ENCODE measurements at regions not wholly inside any gene's neighbourhood (a gene's known extent, or its start where the extent isn't known, plus 50 kb on each side); places are given as distances from the start of the nearest gene placed in this dataset.

GRCh38 chr11:115873813-115874212 is 369.6 kb upstream of the CADM1 start:
- Histone ChIP-seq H3K9ac (ENCODE audit: insufficient read depth, low read length, poor library complexity, severe bottlenecking) (no peak overlapping the region), H4K20me1 (ENCODE audit: insufficient read depth, low read length) (no peaks in the 10 kb centered on the region), H3K27ac (ENCODE audit: low read depth in 1 of 2, low read length in 2 of 2) (peak overlapping the region in 1 of 2 donors; percentile 46), H3K27me3 (ENCODE audit: control insufficient read depth in 2 of 2, insufficient read depth in 2 of 2, low read length in 2 of 2) (no peaks in the 10 kb centered on the region), H2AFZ (ENCODE audit: insufficient read depth, low read depth, low read length, poor library complexity, severe bottlenecking) (no peak overlapping the region), H3K4me2 (replicated peaks; ENCODE audit: extremely low read depth, low read length, poor library complexity, severe bottlenecking) (peak overlapping the region; percentile 66), H3K36me3 (replicated peaks in 1 of 2; ENCODE audit: control insufficient read depth in 1 of 2, insufficient read depth in 2 of 2, low read length in 2 of 2) (no peaks in the 10 kb centered on the region), H3K4me1 (ENCODE audit: control insufficient read depth in 1 of 2, insufficient read depth in 2 of 2, low read length in 2 of 2) (peaks cover 47 to 50% of the 10 kb centered on the region in 2 donors), H3K79me2 (ENCODE audit: insufficient read depth, low read length) (no peaks in the 10 kb centered on the region), H3K4me3 (replicated peaks in 1 of 3; ENCODE audit: low read depth in 2 of 3, low read length in 3 of 3) (peak overlapping the region in 1 of 3 experiments; percentile 47), H3K9me3 (replicated peaks in 1 of 2; ENCODE audit: control insufficient read depth in 1 of 2, insufficient read depth in 1 of 2, low read length in 2 of 2) (no peaks in the 10 kb centered on the region)
- no peak for TF ChIP-seq CTCF (IDR thresholded peaks at IDR 0.05)
- H3K27me3 Mint-ChIP-seq (ENCODE audit: low read depth in 3 of 3), result peaks cover 7 to 15% (median 11%) of the 10 kb centered on the region in 3 donors
- intact Hi-C loops (cut with micrococcal nuclease), result loop anchor here in 1 of 2 donors (5.0 kb wide), 1 partner anchor 53 kb away; no protein-coding TSS in a partner anchor
- H3K27ac Mint-ChIP-seq, result peak overlapping the region in 3 of 7 donors; percentile 14 to 55 (median 15)
- peaks cover 0 to 6% (median 3%) of the 10 kb centered on the region in 7 donors for H3K9me3 Mint-ChIP-seq
- H3K4me1 Mint-ChIP-seq, result peaks cover 45% of the 10 kb centered on the region
- peak overlapping the region in 1 of 2 donors; percentile 73 for H3K4me3 Mint-ChIP-seq
- WGBS (ENCODE audit: insufficient coverage), result 14% methylated on average over 1 of the region's 5 CpGs
- H3K36me3 Mint-ChIP-seq, result no peaks in the 10 kb centered on the region
- DNase-seq, result peak; percentile 19 to 37 (median 32)

GRCh38 chr11:115872416-115872815 is 368.2 kb upstream of the CADM1 start:
- Mint-ChIP-seq H3K27me3 (ENCODE audit: low read depth in 3 of 3) (peaks cover 8 to 15% (median 11%) of the 10 kb centered on the region in 3 donors), H3K4me1 (peaks cover 45% of the 10 kb centered on the region), H3K9me3 (peaks cover 0 to 2% (median 0%) of the 10 kb centered on the region in 7 donors), H3K27ac (peak overlapping the region in 6 of 7 donors; percentile 26 to 82 (median 54)), H3K36me3 (no peaks in the 10 kb centered on the region), H3K4me3 (peak overlapping the region in 1 of 2 donors; percentile 86)
- Histone ChIP-seq H4K20me1 (ENCODE audit: insufficient read depth, low read length) (no peaks in the 10 kb centered on the region), H3K4me2 (replicated peaks; ENCODE audit: extremely low read depth, low read length, poor library complexity, severe bottlenecking) (peak overlapping the region; percentile 66), H3K4me3 (replicated peaks in 1 of 3; ENCODE audit: low read depth in 2 of 3, low read length in 3 of 3) (peak overlapping the region in 1 of 3 experiments; percentile 47), H3K79me2 (ENCODE audit: insufficient read depth, low read length) (no peaks in the 10 kb centered on the region), H3K9me3 (replicated peaks in 1 of 2; ENCODE audit: control insufficient read depth in 1 of 2, insufficient read depth in 1 of 2, low read length in 2 of 2) (no peaks in the 10 kb centered on the region), H2AFZ (ENCODE audit: insufficient read depth, low read depth, low read length, poor library complexity, severe bottlenecking) (no peak overlapping the region), H3K4me1 (ENCODE audit: control insufficient read depth in 1 of 2, insufficient read depth in 2 of 2, low read length in 2 of 2) (peaks cover 47 to 50% of the 10 kb centered on the region in 2 donors), H3K9ac (ENCODE audit: insufficient read depth, low read length, poor library complexity, severe bottlenecking) (no peak overlapping the region), H3K27me3 (ENCODE audit: control insufficient read depth in 2 of 2, insufficient read depth in 2 of 2, low read length in 2 of 2) (no peaks in the 10 kb centered on the region), H3K36me3 (replicated peaks in 1 of 2; ENCODE audit: control insufficient read depth in 1 of 2, insufficient read depth in 2 of 2, low read length in 2 of 2) (no peaks in the 10 kb centered on the region), H3K27ac (ENCODE audit: low read depth in 1 of 2, low read length in 2 of 2) (peak overlapping the region in 1 of 2 donors; percentile 46)
- TF ChIP-seq CTCF (IDR thresholded peaks at IDR 0.05), result no peak
- intact Hi-C loops (cut with micrococcal nuclease), result loop anchor here in 1 of 2 donors (5.0 kb wide), 1 partner anchor 55 kb away; no protein-coding TSS in a partner anchor
- WGBS (ENCODE audit: insufficient coverage), result 0% methylated on average over 5 of the region's 5 CpGs
- DNase-seq, result peak; percentile 53 to 74 (median 71)

All from CD14-positive monocyte (primary cell).